GM13976 (cell line): ENCODE measurements at regions not wholly inside any gene's neighbourhood (a gene's known extent, or its start where the extent isn't known, plus 50 kb on each side); places are given as distances from the start of the nearest gene placed in this dataset.

Experiments
- DNase-seq: peaks from one replicate; pipeline ENCODE4 v3.0.0; 2012; ENCODE audit warnings: low spot score
- CTCF ChIP-seq: IDR thresholded peaks from 2 replicates; pipeline ENCODE4 v1.5.1; 2012; ENCODE audit warnings: borderline replicate concordance, mild to moderate bottlenecking; ENCODE audit not compliant: insufficient read depth; ENCODE audit errors: extremely low read depth, missing control alignments, control extremely low read depth
- in situ Hi-C: fragments of 300-500 bp; cut with MboI; formaldehyde crosslinking; loops from one replicate; pipeline ENCODE4 v1.12.0; 2022; ENCODE audit warnings: low sequenced_read_pairs, mixed read lengths, inconsistent platforms; ENCODE audit not compliant: unreplicated experiment

- TF ChIP-seq CTCF, result no peak
- DNase-seq, result no peak
Measured at GRCh38 chr3:157752956-157753786, 250.0 kb upstream of the VEPH1 start.

DNA sequence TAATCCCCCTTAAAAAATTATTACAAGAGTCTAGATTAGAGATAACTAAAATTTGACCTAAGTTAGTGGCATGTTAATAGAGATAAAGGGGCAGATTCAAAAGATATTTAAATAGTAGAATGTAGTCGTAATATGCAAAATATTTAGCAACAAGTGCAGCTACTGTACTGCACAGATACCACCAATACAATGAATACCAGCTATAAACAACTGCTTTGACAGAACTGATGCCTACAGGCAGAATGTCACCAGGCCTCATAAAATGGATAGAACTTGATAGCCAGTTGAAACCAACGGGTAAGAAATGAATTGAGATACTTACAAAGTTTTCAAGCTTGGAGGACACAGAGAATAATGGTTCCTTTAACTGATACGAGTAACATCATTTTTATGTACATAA is 249.3 kb upstream of the VEPH1 start:
- no peak for DNase-seq
- TF ChIP-seq CTCF, result no peak
- in situ Hi-C loops, result no loop called here

More at GRCh38 chr3:157752956-157753786, 250.0 kb upstream of the VEPH1 start:
- in situ Hi-C loops, result no loop called here

DNA sequence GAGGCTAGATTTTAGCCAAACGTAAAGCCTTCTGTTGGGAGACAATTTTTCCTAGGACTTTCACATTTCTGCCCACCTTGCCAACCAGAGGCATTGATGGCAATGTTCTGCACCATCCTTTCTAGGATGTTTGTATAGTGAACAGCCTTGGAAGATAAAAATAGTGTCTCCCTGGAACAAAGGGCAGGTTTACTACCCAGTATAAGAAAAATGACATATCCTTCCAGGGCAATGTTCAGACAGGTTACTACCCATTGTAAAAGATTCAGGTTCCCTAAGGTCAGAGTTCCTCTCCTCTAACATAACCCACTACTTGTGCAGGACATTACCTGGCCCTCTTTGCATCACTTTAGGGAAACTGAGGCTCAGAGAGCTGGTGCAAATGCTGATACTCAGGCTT is 248.2 kb upstream of the VEPH1 start:
- in situ Hi-C loops, result no loop called here
- no peak for TF ChIP-seq CTCF

GRCh38 chr3:157746391-157746790 is 243.2 kb upstream of the VEPH1 start:
- no peak for DNase-seq
- TF ChIP-seq CTCF, result no peak
- in situ Hi-C loops, result no loop called here

More for the DNA sequence above, 248.2 kb upstream of the VEPH1 start:
- DNase-seq, result no peak

DNA sequence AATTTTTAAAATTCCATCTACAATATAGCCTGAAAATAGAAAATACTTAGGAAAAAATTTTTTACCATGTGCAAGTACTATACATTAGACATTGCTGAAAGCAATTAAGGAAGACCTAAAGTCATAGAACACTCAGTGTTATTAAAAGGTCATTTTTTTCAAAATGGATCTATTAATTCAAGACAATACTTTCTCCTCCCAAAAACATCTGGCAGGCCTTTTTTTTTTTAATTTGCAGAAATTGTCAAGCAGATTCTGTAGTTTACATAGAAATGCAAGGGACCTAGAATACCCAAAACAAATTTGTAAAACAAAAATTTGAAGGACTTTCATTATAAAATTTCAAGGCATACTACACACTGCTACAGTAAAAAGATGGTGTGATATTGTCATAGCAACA is 238.4 kb upstream of the VEPH1 start:
- no peak for TF ChIP-seq CTCF
- no peak for DNase-seq
- in situ Hi-C loops, result no loop called here

- no peak for DNase-seq
- in situ Hi-C loops, result no loop called here
- no peak for TF ChIP-seq CTCF
Measured at GRCh38 chr3:157738441-157738840, 235.2 kb upstream of the VEPH1 start.
